Endothelial cell of umbilical vein (primary cell): ENCODE measurements at regions not wholly inside any gene's neighbourhood (a gene's known extent, or its start where the extent isn't known, plus 50 kb on each side); places are given as distances from the start of the nearest gene placed in this dataset.

Experiments used
- CTCF ChIP-seq, 2 donors: IDR thresholded peaks; 1 replicate in 1 of 2; 2 replicates in 1 of 2; pipeline ENCODE4 v1.5.1; 2011; ENCODE audit warnings: low read length in 2 of 2, mild to moderate bottlenecking in 2 of 2, moderate library complexity in 2 of 2, control low read depth in 1 of 2, inconsistent platforms in 1 of 2, low read depth in 1 of 2; ENCODE audit not compliant: insufficient read depth in 1 of 2; ENCODE audit errors: extremely low read depth in 1 of 2
- EZH2 ChIP-seq: IDR thresholded peaks from 2 replicates; pipeline ENCODE4 v1.6.1; 2012; ENCODE audit warnings: borderline replicate concordance, low read depth, mild to moderate bottlenecking, moderate library complexity, low read length, inconsistent platforms; ENCODE audit not compliant: severe bottlenecking
- FOS ChIP-seq: IDR thresholded peaks from 2 replicates; pipeline ENCODE4 v1.6.1; 2011; ENCODE audit warnings: mild to moderate bottlenecking, low read length, moderate library complexity, borderline replicate concordance; ENCODE audit not compliant: insufficient read depth
- GATA2 ChIP-seq: IDR thresholded peaks from 2 replicates; pipeline ENCODE4 v1.7.0; 2011; ENCODE audit warnings: low read depth, mild to moderate bottlenecking, moderate library complexity, mixed read lengths, low read length; ENCODE audit not compliant: insufficient read length, insufficient read depth
- MAX ChIP-seq: IDR thresholded peaks from 2 replicates; pipeline ENCODE4 v1.6.1; 2011; ENCODE audit not compliant: insufficient read depth, insufficient read length
- MYC ChIP-seq: IDR thresholded peaks from one replicate; pipeline ENCODE4 v1.6.1; 2011; ENCODE audit warnings: mild to moderate bottlenecking, low read depth, low read length
- POLR2A ChIP-seq: IDR thresholded peaks from 2 replicates; pipeline ENCODE4 v1.6.1; 2012; ENCODE audit warnings: low read depth, mild to moderate bottlenecking, control low read depth, low read length
- POLR2AphosphoS5 ChIP-seq: IDR thresholded peaks from 2 replicates; pipeline ENCODE4 v1.6.1; 2012; ENCODE audit warnings: low read depth, mild to moderate bottlenecking, control low read depth, low read length, moderate library complexity; ENCODE audit not compliant: insufficient read depth

- no peak for TF ChIP-seq CTCF (IDR thresholded peaks at IDR 0.05; ENCODE audit: extremely low read depth in 1 of 2, insufficient read depth in 1 of 2, low read depth in 1 of 2, low read length in 2 of 2)
- TF ChIP-seq POLR2A = no peak
- no peak for TF ChIP-seq POLR2AphosphoS5
- TF ChIP-seq MAX = no peak
- no peak for TF ChIP-seq MYC
- no peak for TF ChIP-seq FOS
- no peak for TF ChIP-seq EZH2
- TF ChIP-seq GATA2 = no peak
Measured at GRCh38 chr1:189121941-189122340, 1355.7 kb downstream of the BRINP3 start.
